ENCODE measurements at regions not wholly inside any gene's neighbourhood (a gene's known extent, or its start where the extent isn't known, plus 50 kb on each side); places are given as distances from the start of the nearest gene placed in this dataset.

- TF ChIP-seq CHD7 (IDR thresholded peaks at IDR 0.05; ENCODE audit: insufficient replicate concordance, low read length) (no peak), NANOG (IDR thresholded peaks at IDR 0.05; ENCODE audit: insufficient read depth, low read depth, low read length, poor library complexity, severe bottlenecking) (no peak), ZNF274 (IDR thresholded peaks at IDR 0.05; ENCODE audit: borderline replicate concordance, extremely low read depth, low read length) (no peak), CHD1 (IDR thresholded peaks at IDR 0.05; ENCODE audit: low read depth, low read length) (no peak), EZH2 (IDR thresholded peaks at IDR 0.05; ENCODE audit: low read depth, low read length, severe bottlenecking) (no peak), CTCF (IDR thresholded peaks at IDR 0.05; ENCODE audit: control extremely low read depth in 1 of 3, insufficient read depth in 1 of 3, low read depth in 1 of 3, low read length in 3 of 3) (no peak), CBX8 (IDR thresholded peaks at IDR 0.05; ENCODE audit: borderline replicate concordance, low read depth, low read length) (no peak)
Measured at GRCh38 chr20:40081653-40082052, 607.4 kb downstream of the MAFB start.
